ENCODE measurements at regions not wholly inside any gene's neighbourhood (a gene's known extent, or its start where the extent isn't known, plus 50 kb on each side); places are given as distances from the start of the nearest gene placed in this dataset.

DNA sequence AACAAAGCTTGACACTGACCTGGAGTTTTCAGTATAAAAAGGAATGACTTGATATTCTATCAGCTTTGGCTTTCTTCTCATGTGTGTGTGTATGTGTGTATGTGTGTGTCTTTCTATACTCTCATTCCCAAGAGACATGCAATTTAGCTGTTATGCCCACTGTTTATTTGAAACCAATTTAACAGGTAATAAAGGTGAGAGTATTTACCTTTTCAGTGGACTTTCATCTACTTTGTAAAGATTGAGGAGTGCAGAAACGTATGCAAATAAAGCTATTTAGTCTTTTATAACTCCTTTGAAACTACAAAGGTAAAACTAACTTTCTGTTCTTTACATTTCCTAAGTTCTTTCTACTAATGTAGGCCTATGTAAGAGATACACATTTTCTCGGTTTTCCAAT lies 103.5 kb upstream of the HS3ST5 start:
- Histone ChIP-seq H3K4me3 (ENCODE audit: low read depth, low read length) (no peak overlapping the region), H2AFZ (no peak overlapping the region), H3K9me3 (ENCODE audit: control insufficient read depth, low read length) (no peaks in the 10 kb centered on the region), H3K27me3 (ENCODE audit: control insufficient read depth, insufficient read depth, low read length) (no peaks in the 10 kb centered on the region), H3K79me2 (no peaks in the 10 kb centered on the region), H3K36me3 (ENCODE audit: control insufficient read depth, insufficient read depth, low read length) (no peaks in the 10 kb centered on the region), H3K9ac (no peak overlapping the region), H3K4me2 (ENCODE audit: low read length) (no peak overlapping the region), H3K4me1 (no peaks in the 10 kb centered on the region), H3K27ac (no peak overlapping the region)
- TF ChIP-seq, protein P1, sequence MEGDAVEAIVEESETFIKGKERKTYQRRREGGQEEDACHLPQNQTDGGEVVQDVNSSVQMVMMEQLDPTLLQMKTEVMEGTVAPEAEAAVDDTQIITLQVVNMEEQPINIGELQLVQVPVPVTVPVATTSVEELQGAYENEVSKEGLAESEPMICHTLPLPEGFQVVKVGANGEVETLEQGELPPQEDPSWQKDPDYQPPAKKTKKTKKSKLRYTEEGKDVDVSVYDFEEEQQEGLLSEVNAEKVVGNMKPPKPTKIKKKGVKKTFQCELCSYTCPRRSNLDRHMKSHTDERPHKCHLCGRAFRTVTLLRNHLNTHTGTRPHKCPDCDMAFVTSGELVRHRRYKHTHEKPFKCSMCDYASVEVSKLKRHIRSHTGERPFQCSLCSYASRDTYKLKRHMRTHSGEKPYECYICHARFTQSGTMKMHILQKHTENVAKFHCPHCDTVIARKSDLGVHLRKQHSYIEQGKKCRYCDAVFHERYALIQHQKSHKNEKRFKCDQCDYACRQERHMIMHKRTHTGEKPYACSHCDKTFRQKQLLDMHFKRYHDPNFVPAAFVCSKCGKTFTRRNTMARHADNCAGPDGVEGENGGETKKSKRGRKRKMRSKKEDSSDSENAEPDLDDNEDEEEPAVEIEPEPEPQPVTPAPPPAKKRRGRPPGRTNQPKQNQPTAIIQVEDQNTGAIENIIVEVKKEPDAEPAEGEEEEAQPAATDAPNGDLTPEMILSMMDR (IDR thresholded peaks at IDR 0.05) = no peak

DNA sequence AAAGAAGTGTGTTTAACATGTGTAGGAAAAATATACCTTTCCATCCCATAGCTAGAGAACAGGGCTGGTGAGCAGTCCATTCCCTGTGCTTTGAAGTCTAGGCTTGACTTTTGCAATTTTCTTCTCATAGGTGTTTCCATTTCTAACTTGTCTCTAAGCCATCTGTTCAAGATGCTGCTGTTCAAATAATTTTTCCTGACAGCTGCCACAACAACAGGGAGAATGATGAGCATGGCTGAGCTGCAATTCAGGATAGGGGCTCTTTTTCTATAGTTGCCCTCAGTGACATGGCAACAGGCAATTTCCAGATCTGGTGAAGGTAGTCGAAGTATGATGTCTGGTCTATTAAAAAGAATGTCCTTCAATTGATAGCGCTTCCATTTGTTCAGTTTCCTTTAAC lies 103.0 kb upstream of the HS3ST5 start:
- H3K27ac ChIP-seq = no peak overlapping the region
- no peaks in the 10 kb centered on the region for H3K79me2 ChIP-seq
- no peaks in the 10 kb centered on the region for H3K27me3 ChIP-seq (ENCODE audit: control insufficient read depth, insufficient read depth, low read length)
- H3K4me1 ChIP-seq = no peaks in the 10 kb centered on the region
- TF ChIP-seq, protein P1 (IDR thresholded peaks at IDR 0.05) = no peak
- no peaks in the 10 kb centered on the region for H3K36me3 ChIP-seq (ENCODE audit: control insufficient read depth, insufficient read depth, low read length)
- no peak overlapping the region for H2AFZ ChIP-seq
- no peak overlapping the region for H3K4me2 ChIP-seq (ENCODE audit: low read length)
- no peak overlapping the region for H3K9ac ChIP-seq
- no peaks in the 10 kb centered on the region for H3K9me3 ChIP-seq (ENCODE audit: control insufficient read depth, low read length)
- no peak overlapping the region for H3K4me3 ChIP-seq (ENCODE audit: low read depth, low read length)

DNA sequence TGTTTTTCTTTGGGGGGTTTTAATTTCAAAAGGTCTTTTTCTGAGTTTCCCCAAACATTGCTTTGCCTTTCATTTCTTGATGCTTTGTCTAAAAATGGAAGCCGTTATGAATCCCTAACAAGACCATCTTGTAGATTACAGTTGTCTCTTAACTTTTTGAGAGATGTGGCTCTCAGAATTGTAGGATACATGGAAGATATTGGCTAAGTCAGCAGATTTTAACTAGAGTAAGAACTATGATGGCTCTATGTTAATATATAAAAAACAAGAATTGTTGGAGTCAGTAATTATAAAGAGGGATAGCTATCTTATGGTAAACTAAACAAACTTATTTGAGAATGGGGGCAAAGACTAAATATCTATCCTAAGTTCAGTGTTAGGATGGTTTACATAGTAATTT lies 96.6 kb upstream of the HS3ST5 start:
- Histone ChIP-seq H3K27ac (no peak overlapping the region), H3K36me3 (ENCODE audit: control insufficient read depth, insufficient read depth, low read length) (no peaks in the 10 kb centered on the region), H2AFZ (no peak overlapping the region), H3K9me3 (ENCODE audit: control insufficient read depth, low read length) (no peaks in the 10 kb centered on the region), H3K27me3 (ENCODE audit: control insufficient read depth, insufficient read depth, low read length) (no peaks in the 10 kb centered on the region), H3K4me1 (no peaks in the 10 kb centered on the region), H3K4me2 (ENCODE audit: low read length) (no peak overlapping the region), H3K79me2 (no peaks in the 10 kb centered on the region), H3K9ac (no peak overlapping the region), H3K4me3 (ENCODE audit: low read depth, low read length) (no peak overlapping the region)
- TF ChIP-seq, protein P1 (IDR thresholded peaks at IDR 0.05) = no peak

DNA sequence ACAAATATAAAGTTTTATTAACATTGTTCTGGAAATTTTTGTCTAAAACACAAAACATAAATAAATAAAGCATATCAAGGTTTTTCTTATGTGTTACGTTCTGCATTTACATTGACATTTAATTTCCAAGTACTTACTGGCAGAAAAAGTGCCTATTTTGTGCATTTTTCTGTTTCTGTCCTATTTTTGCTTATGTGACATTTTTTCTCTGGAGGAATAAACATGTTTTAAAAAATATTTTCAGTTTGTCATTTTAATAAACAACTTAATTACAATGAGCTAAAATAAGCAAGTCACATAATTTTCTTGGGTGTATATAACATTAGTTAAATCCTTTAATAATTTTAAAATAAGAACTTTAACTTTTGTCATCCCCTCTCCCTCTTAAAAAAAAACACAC lies 94.4 kb upstream of the HS3ST5 start:
- no peak overlapping the region for H3K4me3 ChIP-seq (ENCODE audit: low read depth, low read length)
- no peaks in the 10 kb centered on the region for H3K79me2 ChIP-seq
- H2AFZ ChIP-seq = no peak overlapping the region
- no peak overlapping the region for H3K27ac ChIP-seq
- no peaks in the 10 kb centered on the region for H3K9me3 ChIP-seq (ENCODE audit: control insufficient read depth, low read length)
- H3K9ac ChIP-seq = no peak overlapping the region
- no peaks in the 10 kb centered on the region for H3K4me1 ChIP-seq
- TF ChIP-seq, protein P1 (IDR thresholded peaks at IDR 0.05) = no peak
- H3K36me3 ChIP-seq (ENCODE audit: control insufficient read depth, insufficient read depth, low read length) = no peaks in the 10 kb centered on the region
- H3K27me3 ChIP-seq (ENCODE audit: control insufficient read depth, insufficient read depth, low read length) = no peaks in the 10 kb centered on the region
- H3K4me2 ChIP-seq (ENCODE audit: low read length) = no peak overlapping the region

DNA sequence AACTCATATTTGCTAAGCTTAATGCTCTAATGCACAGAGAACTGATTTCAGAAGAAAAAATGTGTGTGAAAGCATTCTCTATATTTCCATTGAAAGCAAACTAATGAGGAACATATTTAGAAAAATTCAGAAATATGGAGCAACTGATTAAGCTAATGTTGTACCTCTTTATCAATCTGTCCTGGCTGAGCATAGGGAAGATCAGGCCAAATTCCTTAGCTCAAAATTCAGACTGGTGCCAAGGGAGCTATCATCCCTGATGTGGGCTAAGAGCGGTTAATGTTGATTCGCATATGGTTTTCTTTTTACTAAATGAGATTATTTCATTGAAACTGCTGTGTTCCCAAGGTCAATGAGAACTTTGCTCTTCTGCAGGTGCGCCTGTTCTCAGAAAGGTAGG lies 93.9 kb upstream of the HS3ST5 start:
- Histone ChIP-seq H3K27me3 (ENCODE audit: control insufficient read depth, insufficient read depth, low read length) (no peaks in the 10 kb centered on the region), H2AFZ (no peak overlapping the region), H3K4me1 (no peaks in the 10 kb centered on the region), H3K36me3 (ENCODE audit: control insufficient read depth, insufficient read depth, low read length) (no peaks in the 10 kb centered on the region), H3K9ac (no peak overlapping the region), H3K4me3 (ENCODE audit: low read depth, low read length) (no peak overlapping the region), H3K79me2 (no peaks in the 10 kb centered on the region), H3K4me2 (ENCODE audit: low read length) (no peak overlapping the region), H3K9me3 (ENCODE audit: control insufficient read depth, low read length) (no peaks in the 10 kb centered on the region), H3K27ac (no peak overlapping the region)
- TF ChIP-seq, protein P1 (IDR thresholded peaks at IDR 0.05) = no peak
